ENCODE measurements at regions not wholly inside any gene's neighbourhood (a gene's known extent, or its start where the extent isn't known, plus 50 kb on each side); places are given as distances from the start of the nearest gene placed in this dataset.

GRCh38 chr5:173498739-173499470 lies 117.5 kb downstream of the BOD1 start:
- Histone ChIP-seq H3K4me3 (ENCODE audit: low read depth in 2 of 2, low read length in 1 of 2) (no peak overlapping the region), H3K9ac (no peak overlapping the region), H3K4me2 (peak overlapping the region; percentile 29; the same call in 1 of the 2 replicates), H3K4me1 (ENCODE audit: control insufficient read depth in 1 of 2, insufficient read depth in 2 of 2, low read depth in 1 of 2, low read length in 1 of 2) (peaks cover 0 to 3% of the 10 kb centered on the region in 2 experiments; a peak in 1 of 4 replicates), H3K27me3 (ENCODE audit: insufficient read depth) (no peaks in the 10 kb centered on the region), H3K27ac (ENCODE audit: low read depth in 2 of 2, low read length in 1 of 2) (no peak overlapping the region), H2AFZ (ENCODE audit: low read depth) (no peak overlapping the region), H3K79me2 (ENCODE audit: insufficient read depth) (no peaks in the 10 kb centered on the region), H4K20me1 (ENCODE audit: insufficient read depth) (no peaks in the 10 kb centered on the region), H3K9me3 (no peaks in the 10 kb centered on the region), H3K9me2 (no peaks in the 10 kb centered on the region), H3F3A (replicated peaks; ENCODE audit: insufficient read depth) (no peaks in the 10 kb centered on the region), H3K36me3 (replicated peaks in 1 of 2; ENCODE audit: control insufficient read depth in 1 of 2, insufficient read depth in 2 of 2, low read length in 1 of 2) (no peaks in the 10 kb centered on the region)
- ChIA-PET CTCF (interaction anchor here (0.7 kb wide), 1 partner anchor 1040 kb away, joined by 3 read pairs; no protein-coding TSS in a partner anchor), POLR2A (no interaction called here)
- no peak for TF ChIP-seq NFIC (IDR thresholded peaks at IDR 0.05; ENCODE audit: borderline replicate concordance)
- no peak for TF ChIP-seq TEAD4 (IDR thresholded peaks at IDR 0.05; ENCODE audit: borderline replicate concordance, insufficient read depth)
- TF ChIP-seq IRF3 (IDR thresholded peaks at IDR 0.05; ENCODE audit: low read depth, low read length) = no peak
- TF ChIP-seq CHD2 (IDR thresholded peaks at IDR 0.05; ENCODE audit: low read length, partially characterized antibody) = no peak
- TF ChIP-seq GATA2 (CRISPR knock-in tag; IDR thresholded peaks at IDR 0.05) = no peak
- no peak for TF ChIP-seq MEF2A (IDR thresholded peaks at IDR 0.05; ENCODE audit: borderline replicate concordance, low read depth)
- TF ChIP-seq SIN3A (IDR thresholded peaks at IDR 0.05; ENCODE audit: borderline replicate concordance, low read depth, low read length) = no peak
- TF ChIP-seq TAF1 (IDR thresholded peaks at IDR 0.05; ENCODE audit: borderline replicate concordance, low read depth, low read length) = no peak
- TF ChIP-seq RXRA (IDR thresholded peaks at IDR 0.05; ENCODE audit: borderline replicate concordance, low read depth) = no peak
- no peak for TF ChIP-seq PBX3 (IDR thresholded peaks at IDR 0.05)
- no peak for TF ChIP-seq MXI1 (IDR thresholded peaks at IDR 0.05; ENCODE audit: low read depth, low read length)
- no peak for TF ChIP-seq FOSL2 (IDR thresholded peaks at IDR 0.05; ENCODE audit: borderline replicate concordance, low read depth)
- no peak for TF ChIP-seq RAD21 (IDR thresholded peaks at IDR 0.05; ENCODE audit: low read length)
- TF ChIP-seq ZBTB33 (IDR thresholded peaks at IDR 0.05; ENCODE audit: borderline replicate concordance, low read depth) = no peak
- no peak for TF ChIP-seq NRF1 (IDR thresholded peaks at IDR 0.05; ENCODE audit: low read depth, low read length)
- no peak for TF ChIP-seq CTCF (IDR thresholded peaks at IDR 0.05)
- no peak for DNase-seq
- 76% methylated on average over 14 of the region's 16 CpGs for WGBS (ENCODE audit: low lambda C conversion rate)
